Kidney (tissue), 13 donors: ENCODE measurements at regions not wholly inside any gene's neighbourhood (a gene's known extent, or its start where the extent isn't known, plus 50 kb on each side); places are given as distances from the start of the nearest gene placed in this dataset.

ENCODE experiments used
- DNase-seq, 5 donors: peaks; one replicate each; pipeline ENCODE4 v3.0.0-alpha.2; 2013 to 2020
- FAIRE-seq: peaks from 2 replicates; lab custom pipeline; 2012; peaks lifted over from hg19 to GRCh38; lab: Jason Lieb, UNC
- H3K27ac ChIP-seq, 2 donors: one replicate each; pipeline ENCODE4 v1.7.0; 2013; ENCODE audit warnings: low read depth in 2 of 2, low read length in 2 of 2, inconsistent platforms in 1 of 2
- H3K27me3 ChIP-seq: one replicate; pipeline ENCODE4 v1.7.1; 2013; ENCODE audit warnings: low read length, inconsistent platforms; ENCODE audit not compliant: control insufficient read depth, insufficient read depth
- H3K36me3 ChIP-seq, 3 donors: one replicate each; pipeline versions ENCODE4 v1.7.0 to v1.7.1; 2013; ENCODE audit warnings: low read length in 3 of 3, control low read depth in 1 of 3, inconsistent platforms in 1 of 3; ENCODE audit not compliant: insufficient read depth in 3 of 3, control insufficient read depth in 2 of 3
- H3K4me1 ChIP-seq, 3 donors: one replicate each; pipeline versions ENCODE4 v1.7.0 to v1.7.1; 2013; ENCODE audit warnings: low read length in 3 of 3, inconsistent platforms in 1 of 3, low read depth in 1 of 3; ENCODE audit not compliant: control insufficient read depth in 2 of 3, insufficient read depth in 2 of 3
- H3K4me3 ChIP-seq, 3 donors: one replicate each; pipeline versions ENCODE4 v1.7.0 to v1.8.1; 2013; ENCODE audit warnings: low read length in 3 of 3, control low read depth in 1 of 3, inconsistent platforms in 1 of 3
- H3K9ac ChIP-seq, 3 donors: one replicate each; pipeline versions ENCODE4 v1.7.0 to v1.7.1; 2013; ENCODE audit warnings: low read length in 3 of 3, control low read depth in 1 of 3, inconsistent platforms in 1 of 3
- H3K9me3 ChIP-seq, 3 donors: one replicate each; pipeline versions ENCODE4 v1.7.0 to v1.7.1; 2013; ENCODE audit warnings: low read length in 3 of 3, control low read depth in 1 of 3, inconsistent platforms in 1 of 3; ENCODE audit not compliant: control insufficient read depth in 2 of 3, insufficient read depth in 1 of 3
- intact Hi-C: fragments of 100-400 bp; cut with DNase I; formaldehyde crosslinking; loops from one replicate; pipeline ENCODE4 v1.11.1; 2022
- TF ChIP-seq, protein P1 (sequence below): IDR thresholded peaks from 3 replicates; pipeline ENCODE4 v1.5.1; 2012; ENCODE audit warnings: mild to moderate bottlenecking, moderate library complexity, borderline replicate concordance; ENCODE audit not compliant: insufficient read depth; ENCODE audit errors: extremely low read depth
- donor health status: control.
- donor health status: control.
- donor health status: control.
- donor health status: control.
- donor health status: control.
- donor health status: DM: yes; HTN: yes; CAD: no.
- donor health status: Normal renal cell carcinoma (clear cell type).

DNA sequence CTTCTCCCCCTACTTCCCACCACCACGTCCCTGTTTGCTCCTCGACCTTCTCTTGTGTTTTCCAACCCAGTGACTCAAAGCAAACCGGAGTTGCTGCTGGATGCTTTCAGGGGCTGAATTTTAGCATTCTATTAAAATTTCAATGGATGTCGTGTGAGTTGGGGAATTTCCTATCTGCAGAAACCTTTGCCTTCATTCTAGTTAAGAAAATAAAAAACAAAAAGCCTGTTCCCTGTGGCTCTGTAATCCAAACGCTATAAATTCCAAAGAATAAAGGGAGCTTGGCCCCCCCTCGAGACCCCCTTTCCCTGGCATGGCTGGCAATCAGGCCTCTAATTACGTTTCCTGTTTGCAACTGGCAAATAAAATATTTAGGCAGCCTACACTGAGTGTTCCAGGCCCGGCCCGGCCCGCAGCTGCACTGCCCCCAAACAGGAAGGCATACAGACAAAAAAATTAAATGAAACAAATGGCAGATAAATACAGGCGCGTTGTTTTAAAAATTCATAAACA is 139.4 kb upstream of the PPP1R26 start:
- Histone ChIP-seq H3K4me1 (no peaks in the 10 kb centered on the region), H3K9me3 (no peaks in the 10 kb centered on the region), H3K27ac (no peak overlapping the region), H3K9ac (no peak overlapping the region), H3K4me3 (no peak overlapping the region), H3K36me3 (no peaks in the 10 kb centered on the region), H3K27me3 (no peaks in the 10 kb centered on the region)
- DNase-seq (peak in 3 of 5 donors; percentile 9 to 46 (median 33)), FAIRE-seq (no peak)
- intact Hi-C loops, result no loop called here
- TF ChIP-seq, protein P1, sequence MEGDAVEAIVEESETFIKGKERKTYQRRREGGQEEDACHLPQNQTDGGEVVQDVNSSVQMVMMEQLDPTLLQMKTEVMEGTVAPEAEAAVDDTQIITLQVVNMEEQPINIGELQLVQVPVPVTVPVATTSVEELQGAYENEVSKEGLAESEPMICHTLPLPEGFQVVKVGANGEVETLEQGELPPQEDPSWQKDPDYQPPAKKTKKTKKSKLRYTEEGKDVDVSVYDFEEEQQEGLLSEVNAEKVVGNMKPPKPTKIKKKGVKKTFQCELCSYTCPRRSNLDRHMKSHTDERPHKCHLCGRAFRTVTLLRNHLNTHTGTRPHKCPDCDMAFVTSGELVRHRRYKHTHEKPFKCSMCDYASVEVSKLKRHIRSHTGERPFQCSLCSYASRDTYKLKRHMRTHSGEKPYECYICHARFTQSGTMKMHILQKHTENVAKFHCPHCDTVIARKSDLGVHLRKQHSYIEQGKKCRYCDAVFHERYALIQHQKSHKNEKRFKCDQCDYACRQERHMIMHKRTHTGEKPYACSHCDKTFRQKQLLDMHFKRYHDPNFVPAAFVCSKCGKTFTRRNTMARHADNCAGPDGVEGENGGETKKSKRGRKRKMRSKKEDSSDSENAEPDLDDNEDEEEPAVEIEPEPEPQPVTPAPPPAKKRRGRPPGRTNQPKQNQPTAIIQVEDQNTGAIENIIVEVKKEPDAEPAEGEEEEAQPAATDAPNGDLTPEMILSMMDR, result no peak

DNA sequence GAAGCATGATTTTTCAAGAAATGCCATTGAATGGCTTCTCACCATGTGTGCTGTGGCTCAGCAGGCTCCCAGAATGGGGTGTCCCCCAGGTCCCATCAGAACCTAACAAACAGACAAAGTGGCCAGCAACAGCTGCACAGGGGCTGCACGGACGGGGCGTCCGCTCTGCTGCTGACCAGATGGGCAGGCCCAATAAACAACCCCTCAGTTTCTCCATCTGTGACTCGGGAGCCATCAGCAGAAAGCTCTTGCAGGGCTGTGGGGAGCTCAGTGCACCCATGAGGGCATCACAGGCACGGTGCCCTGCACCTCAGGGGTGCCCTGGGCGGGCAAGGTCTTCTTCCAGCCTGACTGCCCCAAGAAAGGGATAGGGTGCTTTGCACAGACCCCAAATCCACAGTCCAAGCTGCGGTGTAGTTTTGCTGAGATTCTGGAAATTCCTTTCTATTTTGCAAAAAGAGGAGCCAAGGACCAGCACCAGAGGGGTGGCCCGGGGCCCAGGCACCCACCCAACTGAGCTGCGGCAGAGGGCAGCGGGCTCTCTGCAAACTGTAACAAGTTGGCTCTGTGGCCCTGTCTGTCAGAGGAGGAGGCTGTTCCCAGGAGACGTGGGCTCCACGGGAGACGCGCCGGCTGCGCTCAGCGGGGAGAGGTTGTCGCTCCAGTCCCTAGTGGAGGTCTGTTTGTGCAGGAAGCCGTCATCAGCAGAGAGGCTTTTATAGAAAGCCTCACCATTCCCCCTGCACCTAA is 138.7 kb upstream of the PPP1R26 start:
- H3K27me3 ChIP-seq, result no peaks in the 10 kb centered on the region
- intact Hi-C loops, result no loop called here
- peak in 2 of 5 donors; percentile 24 to 55 for DNase-seq

DNA sequence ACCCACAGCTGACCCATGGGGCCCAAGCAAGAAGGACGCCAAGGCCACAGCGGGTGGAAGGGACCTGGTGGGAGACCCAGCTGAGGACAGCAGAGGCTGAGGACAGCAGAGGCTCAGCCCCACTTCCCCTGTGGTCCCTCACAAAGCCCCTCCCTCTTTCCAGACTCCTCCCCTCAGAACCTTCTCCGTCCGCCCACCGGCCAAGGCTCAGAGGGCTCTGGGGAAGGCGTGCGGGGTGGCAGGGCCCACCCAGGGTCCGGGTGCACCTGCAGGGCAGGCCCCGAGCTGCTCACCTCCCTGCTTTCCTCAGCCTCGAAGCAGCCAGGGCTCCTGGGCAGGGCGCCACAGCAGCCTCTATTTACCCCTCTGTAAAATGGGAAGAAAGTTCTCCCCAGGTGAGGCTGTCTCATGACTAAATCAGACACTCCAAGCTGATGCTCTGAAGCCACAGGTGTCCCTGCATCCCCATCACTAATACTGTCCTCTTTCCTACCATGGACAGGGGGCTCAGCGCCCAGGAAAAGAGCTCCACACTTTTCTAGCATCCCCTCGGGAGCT is 137.9 kb upstream of the PPP1R26 start:
- intact Hi-C loops, result no loop called here
- no peaks in the 10 kb centered on the region for H3K9me3 ChIP-seq
- peak in 1 of 5 donors; percentile 54 for DNase-seq
- no peak overlapping the region for H3K4me3 ChIP-seq
- no peaks in the 10 kb centered on the region for H3K36me3 ChIP-seq
- TF ChIP-seq, protein P1, result no peak
- H3K27ac ChIP-seq, result no peak overlapping the region
- no peak overlapping the region for H3K9ac ChIP-seq
- no peaks in the 10 kb centered on the region for H3K4me1 ChIP-seq
- no peaks in the 10 kb centered on the region for H3K27me3 ChIP-seq
- no peak for FAIRE-seq

More for the DNA sequence above, 138.7 kb upstream of the PPP1R26 start:
- no peak for FAIRE-seq
- TF ChIP-seq, protein P1, result no peak
- Histone ChIP-seq H3K36me3 (no peaks in the 10 kb centered on the region), H3K4me3 (no peak overlapping the region), H3K9me3 (no peaks in the 10 kb centered on the region), H3K4me1 (no peaks in the 10 kb centered on the region), H3K9ac (no peak overlapping the region), H3K27ac (no peak overlapping the region)
